ENCODE measurements at regions not wholly inside any gene's neighbourhood (a gene's known extent, or its start where the extent isn't known, plus 50 kb on each side); places are given as distances from the start of the nearest gene placed in this dataset.
A peak's percentile ranks its signal among the peaks of the same experiment; 100 is the strongest.
"Not testable (repeated sequence)": the region's sequence is repeated elsewhere in the genome, so short reads cannot be mapped to it uniquely, and the experiment has no call there.

DNA sequence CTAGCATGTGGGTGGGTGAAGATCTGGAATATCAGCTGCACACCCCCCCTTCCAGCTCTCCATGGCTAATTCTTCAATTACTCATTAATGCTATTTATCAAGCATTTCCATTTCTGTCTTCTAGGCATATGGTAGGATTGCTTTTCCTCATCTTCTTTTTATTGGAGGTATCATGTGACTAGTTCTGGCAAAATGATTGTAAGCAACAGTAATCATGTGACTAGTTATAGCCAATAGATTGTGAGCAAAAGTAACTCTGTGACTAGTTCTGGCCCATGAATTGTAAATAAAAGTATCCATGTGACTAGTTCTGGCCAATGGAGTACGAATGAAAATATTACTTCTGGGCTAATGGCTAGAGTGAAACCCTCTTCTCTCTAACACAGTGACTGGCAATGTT lies 107.0 kb upstream of the TMEM132E start:
- no peak for DNase-seq

DNA sequence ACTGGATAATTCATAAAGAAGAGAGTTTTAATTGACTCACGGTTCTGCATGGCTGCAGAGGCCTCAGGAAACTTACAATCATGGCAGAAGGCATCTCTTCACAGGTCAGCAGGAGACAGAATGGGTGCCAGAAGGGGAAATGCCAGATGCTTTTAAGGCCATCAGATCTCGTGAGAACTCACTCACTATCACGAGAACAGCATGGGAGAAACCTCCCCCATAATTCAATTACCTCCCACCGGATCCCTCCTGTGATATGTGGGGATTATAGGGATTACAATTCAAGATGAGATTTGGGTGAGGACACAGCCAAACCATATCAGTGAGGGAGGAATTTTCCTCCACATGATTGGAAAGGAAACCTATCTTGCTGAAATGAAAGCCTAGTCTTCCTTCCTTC lies 108.1 kb upstream of the TMEM132E start:
- DNase-seq, result not testable (repeated sequence)

DNA sequence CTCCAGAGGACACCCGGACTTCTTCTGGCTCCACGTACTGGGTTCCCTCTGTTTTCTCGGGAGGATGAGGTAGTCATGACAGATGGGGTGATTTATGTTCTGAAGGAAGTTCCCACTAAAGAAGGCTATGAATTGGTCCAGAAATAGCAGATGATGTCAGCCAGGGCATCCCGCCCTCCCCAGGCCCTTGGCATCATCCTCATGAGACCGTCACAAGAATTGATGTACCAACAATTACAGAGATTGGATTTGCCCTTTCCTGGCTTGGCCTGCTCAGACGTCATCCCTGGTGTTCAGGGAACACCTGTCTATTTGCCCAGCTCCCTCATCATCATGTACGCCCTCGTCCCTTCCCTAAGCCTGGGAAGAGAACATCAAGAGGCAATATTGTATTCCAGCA lies 102.8 kb upstream of the CCL1 start:
- DNase-seq, result no peak

DNA sequence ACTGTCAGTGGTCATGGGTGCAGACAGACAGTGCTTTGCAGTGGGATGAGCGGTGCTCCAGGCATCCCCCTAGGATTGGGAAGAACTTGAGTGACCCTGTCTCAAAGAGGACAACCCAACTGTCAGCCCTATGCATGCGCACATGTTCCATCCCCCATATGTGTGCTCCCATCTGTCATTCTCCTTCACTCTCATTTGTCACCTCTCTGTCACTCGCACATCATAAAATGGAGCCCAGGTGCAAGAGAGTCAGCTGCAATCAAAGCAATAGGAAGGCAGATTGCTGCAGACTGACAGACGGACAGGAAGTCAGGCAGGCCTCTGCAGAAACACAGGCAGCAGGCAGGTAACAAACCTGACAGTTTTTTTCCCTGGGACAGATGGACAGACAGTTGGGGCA lies 101.8 kb upstream of the CCL1 start:
- DNase-seq, result no peak

DNA sequence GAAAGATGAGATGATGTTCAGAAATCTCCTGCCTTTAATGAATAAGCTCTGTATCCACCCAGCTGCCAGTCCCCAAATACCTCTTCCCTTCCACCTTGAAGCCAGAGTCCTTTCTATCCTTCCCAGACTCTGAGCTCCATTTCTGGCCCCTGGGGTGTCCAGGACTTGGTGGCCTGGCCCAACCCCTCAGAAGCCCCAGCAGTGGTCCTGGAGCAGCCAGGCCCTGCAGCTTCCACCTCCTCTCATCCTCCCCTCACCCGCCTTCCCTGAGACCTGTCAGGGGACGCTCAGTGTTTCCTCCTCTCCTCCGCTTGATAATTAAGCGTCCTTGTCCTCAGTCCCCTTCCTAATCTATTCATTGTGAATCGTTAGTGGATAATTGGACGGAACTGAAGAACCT lies 95.2 kb upstream of the CCL1 start:
- DNase-seq, result no peak

DNA sequence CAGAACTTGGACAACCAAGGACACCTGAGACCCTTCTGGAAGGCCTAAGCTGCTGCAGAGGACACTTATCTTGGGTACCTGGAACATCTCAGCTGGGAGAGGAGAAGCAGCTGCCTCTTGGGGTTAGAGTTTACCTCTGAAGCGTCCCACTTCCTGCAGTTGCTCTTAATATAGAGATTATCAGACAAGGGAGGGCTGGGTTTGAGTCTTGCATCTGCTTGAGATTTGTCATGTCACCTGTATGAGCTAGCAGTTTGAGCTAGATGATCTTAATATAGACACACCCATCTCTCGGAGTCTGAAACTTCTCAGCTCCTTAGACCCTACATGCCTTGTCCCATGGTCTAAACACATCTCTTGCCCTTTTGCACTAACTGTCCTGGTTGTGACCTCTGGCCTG lies 93.1 kb upstream of the CCL1 start:
- DNase-seq, result no peak

DNA sequence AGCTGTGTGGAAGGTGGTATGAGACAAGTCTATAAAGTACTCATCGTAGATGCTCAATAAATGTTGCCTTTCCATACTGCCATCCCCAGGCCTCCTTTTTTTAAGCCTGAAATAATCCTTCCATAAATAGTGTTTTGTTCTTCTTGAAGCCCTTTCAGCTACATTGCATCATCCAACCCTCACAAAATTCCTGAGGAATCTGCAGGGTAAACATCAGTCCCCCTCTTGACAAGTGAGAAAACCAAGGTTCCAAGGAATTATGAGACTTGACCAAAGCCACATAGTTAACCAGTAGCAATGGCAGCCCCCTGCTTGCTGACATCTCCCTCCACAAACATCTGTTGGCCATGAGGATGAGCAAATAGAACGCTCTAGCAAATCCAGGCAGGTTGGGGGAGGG lies 89.7 kb upstream of the CCL1 start:
- no peak for DNase-seq

DNA sequence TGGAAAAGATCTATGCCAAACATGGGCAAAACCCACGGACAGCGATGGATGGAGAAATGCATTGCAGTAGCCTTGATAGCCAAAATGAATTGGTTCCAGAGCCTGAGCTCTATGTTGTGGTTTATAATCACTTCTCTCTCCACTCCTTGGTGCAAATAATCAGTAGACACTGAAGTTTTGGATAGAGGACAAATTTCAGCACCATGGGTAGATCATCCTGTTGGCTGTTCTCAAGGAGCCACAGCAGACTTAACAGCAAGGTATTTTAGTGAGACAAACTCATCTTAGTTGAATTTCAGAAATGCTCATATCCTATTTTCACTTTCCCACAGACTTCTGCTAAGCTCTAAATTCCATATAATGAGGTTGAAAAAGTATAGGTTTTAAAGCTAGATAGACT lies 88.3 kb upstream of the CCL1 start:
- DNase-seq, result no peak

DNA sequence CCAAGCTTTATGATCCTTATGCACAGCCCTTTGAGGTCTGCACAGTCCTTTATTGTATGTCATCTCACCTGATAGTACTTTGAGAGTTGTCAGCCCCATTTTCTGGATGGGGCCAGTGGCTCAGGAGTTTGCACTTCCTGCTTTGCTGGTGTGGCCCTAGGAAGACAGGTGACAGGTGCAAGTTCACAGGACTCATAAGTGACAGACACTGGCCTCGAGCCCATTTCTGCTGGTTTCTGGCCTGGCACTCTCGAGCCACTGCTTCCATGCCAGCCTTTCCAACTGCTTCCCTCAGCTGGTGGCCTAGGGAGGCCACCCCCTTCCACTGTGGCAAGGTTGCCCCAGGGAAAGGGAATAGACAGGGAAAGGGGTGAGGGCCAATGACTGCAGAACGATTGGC lies 84.4 kb upstream of the CCL1 start:
- DNase-seq, result no peak

DNA sequence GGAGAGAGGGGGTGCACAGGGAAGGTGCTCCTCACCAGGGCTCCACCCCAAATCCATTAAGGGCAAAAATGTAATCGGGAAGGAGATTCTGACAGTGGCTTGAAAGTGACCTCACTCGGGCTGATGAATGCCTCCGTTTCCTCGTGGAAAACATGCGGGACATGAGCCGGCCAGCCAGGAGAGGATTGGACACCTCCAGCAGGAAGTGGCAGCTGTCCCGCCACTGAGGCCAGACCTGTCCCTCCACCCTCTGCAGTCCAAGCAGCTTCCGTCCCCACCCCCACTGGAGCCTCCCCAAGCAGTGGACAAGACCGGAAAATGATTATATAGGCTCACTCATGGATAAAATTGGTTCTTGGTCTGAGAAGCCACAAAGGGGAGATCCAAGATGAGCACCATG lies 82.1 kb upstream of the CCL1 start:
- DNase-seq, result no peak

DNA sequence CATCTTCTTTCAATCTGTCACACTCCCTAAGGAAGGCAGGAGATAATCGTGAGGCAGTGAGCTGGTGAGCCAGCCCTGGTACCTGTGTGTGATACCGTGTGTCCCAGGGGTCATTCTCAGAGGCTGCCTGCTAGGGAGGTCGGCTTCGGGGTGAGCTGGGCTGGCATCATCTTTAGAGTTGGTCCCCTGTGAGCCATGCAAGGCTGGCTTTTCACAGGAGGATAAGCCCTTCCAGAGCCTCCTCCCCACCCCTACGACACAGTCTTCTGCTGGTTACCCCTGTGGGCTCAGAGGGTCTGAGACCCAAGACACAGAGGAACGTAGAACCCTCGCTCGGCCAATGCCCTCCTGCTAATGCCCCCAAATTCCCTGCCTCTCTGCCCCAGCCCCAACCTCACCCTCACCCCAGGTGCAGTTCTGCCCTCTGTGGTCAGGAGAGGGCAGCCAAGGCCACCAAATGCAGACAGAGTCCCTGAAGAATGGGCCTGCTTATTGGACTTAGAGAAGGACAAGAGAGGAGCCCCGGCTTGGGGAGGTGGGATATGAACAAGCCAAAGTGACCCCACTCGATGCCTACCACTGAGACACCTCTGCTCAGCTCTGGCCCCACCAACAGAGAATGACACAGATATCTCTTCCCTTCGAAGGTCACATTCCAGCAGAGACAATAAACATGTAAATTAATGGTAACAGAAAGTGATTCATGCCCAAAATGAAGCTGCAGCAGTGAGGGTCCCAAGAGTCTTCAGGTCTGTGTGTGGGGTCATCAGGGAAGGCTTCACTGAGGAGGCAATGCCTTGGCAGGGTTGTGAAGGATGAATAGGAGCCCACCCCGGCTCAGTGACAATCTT lies 80.8 kb upstream of the CCL1 start:
- DNase-seq, result no peak

DNA sequence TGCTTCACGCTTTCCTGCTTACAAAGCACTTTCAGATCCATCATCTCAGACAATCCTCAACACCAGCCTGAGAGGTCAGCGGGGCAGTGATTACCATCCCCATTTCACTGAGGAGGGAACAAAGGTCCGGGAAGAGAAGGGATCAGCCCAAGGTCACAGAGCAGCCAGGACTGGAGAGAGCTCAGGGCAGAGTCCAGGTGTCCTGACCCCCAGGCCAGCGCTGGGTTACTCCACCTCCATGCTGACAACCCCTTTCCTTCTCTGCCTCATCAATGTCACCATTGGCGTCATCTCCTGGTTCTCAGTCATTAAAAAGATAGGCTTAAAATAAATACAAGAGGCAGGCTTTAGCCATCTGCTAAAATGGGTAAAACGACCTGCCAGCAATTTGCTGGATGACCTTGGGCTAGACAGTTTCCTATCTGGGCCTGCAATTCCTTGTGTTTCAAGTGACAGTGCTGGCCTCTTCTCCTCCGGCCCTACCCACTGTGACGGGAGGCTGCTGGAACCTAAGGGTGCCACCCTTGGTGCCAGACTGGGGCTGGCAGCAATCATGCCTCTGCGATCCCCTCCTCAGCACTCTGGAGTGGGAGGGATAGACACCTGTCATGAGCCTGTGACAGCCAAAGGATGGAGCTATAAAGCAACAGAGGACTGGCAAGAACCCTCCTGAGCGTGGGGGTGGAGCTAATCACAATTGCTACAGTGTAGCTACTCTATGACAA lies 79.5 kb upstream of the CCL1 start:
- DNase-seq, result no peak

DNA sequence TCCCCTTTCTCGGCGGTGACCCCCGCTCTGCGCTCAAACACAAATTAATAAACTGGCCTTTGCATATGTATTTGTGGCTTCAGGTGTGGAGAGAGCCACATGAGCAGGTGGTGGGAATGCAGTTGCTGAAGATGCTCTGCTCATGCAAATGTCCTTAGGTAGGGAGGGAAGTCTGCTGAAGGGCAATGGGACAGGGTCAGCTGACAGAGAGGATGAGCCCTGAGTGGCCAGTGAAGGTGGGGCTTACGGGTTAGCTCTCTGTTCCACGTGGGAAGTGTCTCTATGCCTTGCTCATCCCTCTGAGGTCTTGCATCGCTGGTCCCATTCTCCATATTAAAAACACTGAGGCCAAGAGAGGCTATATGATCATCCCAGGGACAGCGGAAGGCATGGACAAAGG lies 74.2 kb upstream of the CCL1 start:
- no peak for DNase-seq

DNA sequence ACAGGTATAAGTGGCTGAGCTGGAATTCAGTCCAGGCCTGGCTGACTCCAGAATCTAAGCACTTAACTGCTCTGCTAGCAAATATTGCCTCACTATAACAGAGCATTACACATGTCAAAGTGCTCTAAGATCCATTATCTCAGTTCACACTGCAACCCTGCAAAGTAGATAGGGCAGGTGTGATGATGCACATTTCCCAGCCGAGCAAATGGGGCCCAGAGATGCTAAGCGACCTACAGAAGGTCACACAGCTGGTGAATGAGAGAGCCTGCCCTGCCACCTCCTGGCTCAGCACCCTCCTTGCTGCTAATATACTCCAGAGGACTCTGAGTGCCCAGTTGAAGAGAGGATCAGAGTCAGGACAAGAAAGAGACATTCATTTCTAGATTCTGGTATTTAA lies 73.6 kb upstream of the CCL1 start:
- no peak for DNase-seq

DNA sequence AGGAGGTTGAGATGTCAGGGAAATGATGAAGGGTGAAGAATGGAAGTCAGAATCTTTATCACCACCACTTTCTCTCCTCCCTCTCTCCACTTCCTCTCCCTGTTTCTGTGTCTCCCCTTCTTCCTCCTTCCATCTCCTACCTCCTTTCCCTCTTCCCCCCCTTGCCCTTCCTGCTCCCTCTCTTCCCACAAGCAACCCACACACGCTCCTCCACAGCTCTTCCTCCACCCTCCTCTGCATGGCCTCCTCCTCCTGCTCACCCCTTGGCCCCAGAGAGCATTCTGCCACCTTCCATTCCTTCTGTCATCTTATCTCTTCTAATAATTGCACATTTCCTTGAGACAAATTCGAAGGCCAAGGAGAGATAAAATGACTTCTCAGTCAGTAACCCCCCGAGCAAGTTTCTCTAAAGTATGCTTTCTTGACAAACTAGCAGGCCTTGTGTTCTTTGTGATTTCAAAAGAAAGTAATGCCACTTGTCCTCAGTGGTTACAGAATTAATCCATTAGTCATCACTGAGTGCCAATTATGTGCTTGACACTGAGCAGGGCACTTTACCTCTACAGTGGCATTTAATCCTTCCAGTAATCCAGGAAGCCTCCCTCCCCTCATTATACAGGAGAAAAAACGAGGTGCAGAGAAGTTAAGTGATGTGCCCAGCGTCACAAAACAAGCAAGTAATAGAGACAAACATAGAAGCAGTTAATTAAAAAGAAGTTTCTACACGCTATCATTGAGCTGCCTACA lies 72.3 kb upstream of the CCL1 start:
- no peak for DNase-seq

DNA sequence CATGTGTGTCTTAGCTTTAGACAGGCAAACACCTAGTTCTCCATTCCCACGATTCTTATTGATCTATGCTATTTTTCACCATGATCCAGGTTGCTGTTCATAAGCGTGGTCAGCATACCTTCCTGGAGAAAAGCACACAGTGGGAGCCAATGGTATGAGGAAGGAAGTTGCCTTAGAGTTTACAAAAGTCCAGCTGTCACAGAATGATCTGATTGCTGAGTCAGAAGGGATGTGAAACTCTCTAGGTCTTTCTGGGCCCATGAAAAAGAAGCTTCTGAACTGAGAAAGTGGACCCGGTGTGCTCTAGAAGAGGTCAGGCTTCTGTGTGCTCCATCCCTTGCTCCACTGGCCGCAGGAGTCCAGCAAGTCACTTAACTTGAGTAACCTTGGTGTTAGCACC lies 71.0 kb upstream of the CCL1 start:
- DNase-seq, result no peak

DNA sequence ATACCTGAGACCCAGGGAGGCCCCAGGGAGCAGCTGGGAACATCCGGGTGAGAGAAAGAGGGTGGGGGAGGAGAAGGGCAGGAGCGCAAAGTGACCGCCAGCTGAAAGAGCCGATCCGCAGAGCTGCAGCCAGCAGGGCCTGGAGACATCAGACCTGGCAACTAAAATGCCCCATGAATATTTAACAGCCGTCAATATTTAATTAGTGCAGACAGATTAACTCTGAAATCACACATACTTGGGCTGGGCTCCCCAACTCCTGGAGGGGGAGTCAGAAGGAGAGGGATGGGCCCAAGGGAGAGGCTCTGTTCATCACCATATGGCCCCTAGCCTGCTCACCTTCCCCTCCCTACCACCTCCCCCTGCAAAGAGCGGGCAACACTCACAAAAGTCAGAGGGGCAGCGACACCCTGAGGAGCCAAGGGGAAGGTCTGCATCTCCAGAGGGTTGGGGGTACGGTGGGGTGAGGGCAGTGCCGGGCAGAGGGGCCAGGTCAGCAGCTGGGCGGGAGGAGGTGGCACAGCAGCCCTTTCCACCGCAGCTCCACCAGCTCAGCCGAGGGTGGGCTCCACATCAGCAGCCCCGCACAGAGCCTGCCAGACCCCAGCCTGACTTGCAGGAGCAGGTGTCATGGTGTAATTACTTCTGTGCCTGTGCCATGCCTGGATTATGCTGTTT lies 61.9 kb upstream of the CCL1 start:
- no peak for DNase-seq

DNA sequence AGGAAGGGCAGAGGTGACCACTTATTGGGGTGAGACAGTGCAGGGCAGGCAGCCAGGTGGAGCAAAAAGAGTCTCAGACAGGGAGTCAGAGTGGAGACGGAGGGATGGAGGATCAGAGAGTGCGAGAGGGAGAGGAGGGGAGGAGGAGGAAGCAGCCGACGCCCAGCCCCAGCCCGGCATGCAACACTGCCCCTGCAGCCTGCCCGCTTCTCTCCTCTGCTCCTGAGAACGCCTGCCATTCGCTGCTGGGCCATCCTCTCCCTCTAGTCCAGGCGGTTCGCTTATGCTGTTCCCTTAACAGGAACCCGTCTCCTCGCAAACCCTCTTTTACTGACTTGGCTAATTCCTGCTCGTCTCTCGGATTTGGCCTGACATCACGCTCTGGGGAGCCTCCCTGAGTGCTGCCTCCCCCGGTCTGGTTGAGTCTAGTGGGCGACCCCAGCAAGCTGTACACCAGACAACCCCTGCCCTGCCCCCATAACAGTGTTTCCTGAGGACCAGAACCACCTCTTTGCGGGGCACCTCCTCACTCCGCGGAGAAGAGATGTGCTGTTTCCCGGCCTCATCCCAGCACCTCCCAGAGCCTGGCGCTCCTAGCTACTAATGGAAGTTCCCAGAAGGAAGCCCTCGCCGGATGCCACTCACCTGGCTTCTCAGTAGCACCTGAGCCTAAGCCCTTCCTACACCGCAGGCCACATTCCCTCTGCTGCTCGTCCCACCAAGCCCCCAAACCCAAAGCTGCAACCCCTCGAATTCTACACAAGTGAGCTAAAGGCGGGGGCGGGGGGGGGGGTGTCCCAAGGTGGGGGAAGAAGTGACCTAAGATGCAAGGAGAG lies 61.2 kb upstream of the CCL1 start:
- no peak for DNase-seq

DNA sequence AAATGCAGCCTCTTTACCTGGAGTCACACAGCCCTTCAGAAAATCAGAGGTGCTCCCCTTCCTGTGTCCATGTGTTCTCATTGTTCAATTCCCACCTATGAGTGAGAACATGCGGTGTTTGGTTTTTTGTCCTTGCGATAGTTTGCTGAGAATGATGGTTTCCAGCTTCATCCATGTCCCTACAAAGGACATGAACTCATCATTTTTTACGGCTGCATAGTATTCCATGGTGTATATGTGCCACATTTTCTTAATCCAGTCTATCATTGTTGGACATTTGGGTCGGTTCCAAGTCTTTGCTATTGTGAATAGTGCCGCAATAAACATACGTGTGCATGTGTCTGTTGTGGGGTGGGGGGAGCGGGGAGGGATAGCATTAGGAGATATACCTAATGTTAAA lies 60.3 kb upstream of the CCL1 start:
- DNase-seq, result not testable (repeated sequence)

DNA sequence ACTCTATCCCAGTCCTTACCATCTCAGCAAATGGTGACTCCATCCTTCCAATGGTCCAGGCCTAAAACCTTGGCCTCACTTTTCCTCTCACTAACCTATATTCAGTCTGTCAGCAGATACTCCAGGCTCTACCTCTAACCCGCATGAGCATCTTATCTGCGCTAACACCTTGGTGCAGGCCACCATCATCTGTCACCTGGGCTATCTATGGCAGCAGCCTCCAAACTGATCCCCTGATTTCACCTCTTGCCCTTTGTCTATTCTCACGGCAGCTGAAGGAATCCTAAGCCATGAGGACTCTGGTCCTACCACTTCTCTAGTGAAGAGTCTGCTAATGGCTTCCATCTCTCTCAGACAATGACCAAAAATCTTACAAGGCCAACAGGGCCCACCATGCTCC lies 57.9 kb upstream of the CCL1 start:
- no peak for DNase-seq

DNA sequence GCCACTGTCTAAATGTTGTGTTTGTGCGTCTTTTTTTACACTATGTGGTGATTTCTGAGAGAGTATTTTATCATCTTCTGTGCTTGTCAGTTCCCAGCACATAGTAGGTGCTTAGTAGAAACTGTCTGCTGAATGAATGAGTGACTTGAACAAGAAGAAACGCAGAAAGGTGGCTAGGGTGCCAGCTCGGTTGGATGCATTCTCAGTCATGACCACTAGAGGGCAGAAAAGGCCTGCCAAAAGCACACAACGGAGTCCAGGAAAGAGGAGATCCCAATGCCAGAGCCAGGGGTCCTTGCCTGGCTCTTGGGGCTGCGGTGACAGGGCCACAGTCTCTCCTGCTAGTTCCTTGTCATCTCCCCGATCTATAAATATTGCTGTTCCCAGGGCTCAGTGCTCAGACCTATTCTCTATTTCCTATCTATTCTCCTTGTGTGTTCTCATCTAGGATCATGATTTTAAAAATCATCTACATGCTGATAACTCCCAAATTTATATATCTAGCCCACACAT lies 57.3 kb upstream of the CCL1 start:
- DNase-seq, result peak; percentile 63

DNA sequence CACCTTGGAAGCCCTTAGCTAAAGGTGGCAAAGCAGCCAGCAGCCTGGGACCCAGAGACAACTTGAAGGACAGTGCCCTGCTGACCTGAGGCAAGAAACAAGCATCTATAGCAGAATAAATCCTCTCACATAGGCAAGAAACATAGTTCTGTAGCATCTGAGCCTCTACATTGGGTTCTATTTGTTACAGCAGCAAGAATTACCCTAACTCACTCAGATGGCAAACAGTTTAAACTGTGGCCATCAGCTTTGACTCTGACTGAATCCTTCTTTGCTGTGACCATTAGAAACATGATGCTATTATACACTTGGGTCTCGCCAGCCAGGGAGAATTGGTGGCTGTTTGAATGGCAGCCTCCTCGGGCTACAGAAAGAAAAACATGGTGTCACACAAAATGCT lies 53.1 kb upstream of the CCL1 start:
- no peak for DNase-seq

All from activated T-cell treated with anti-CD3 and anti-CD28 coated beads for 4 hours (primary cell).